Upper lobe of right lung (tissue), 1 donor: ENCODE measurements at regions not wholly inside any gene's neighbourhood (a gene's known extent, or its start where the extent isn't known, plus 50 kb on each side); places are given as distances from the start of the nearest gene placed in this dataset.

Source experiments
- ATAC-seq: fragments of 200-7000 bp; cut with Tn5 transposase; one replicate; pipeline ENCODE4 v1.9.1; 2020; ENCODE audit warnings: mild to moderate bottlenecking, moderate library complexity
- DNase-seq: peaks from one replicate; pipeline ENCODE4 v3.0.0-alpha.2; 2020
- H3K27ac ChIP-seq: fragments of 200-600 bp; one replicate; pipeline ENCODE4 v1.8.0; 2022
- H3K27me3 ChIP-seq: fragments of 200-600 bp; one replicate; pipeline ENCODE4 v1.8.0; 2022; ENCODE audit warnings: mild to moderate bottlenecking
- H3K36me3 ChIP-seq: fragments of 200-600 bp; one replicate; pipeline ENCODE4 v1.8.0; 2022
- H3K4me1 ChIP-seq: fragments of 200-600 bp; one replicate; pipeline ENCODE4 v1.8.0; 2022
- H3K4me3 ChIP-seq: fragments of 200-600 bp; one replicate; pipeline ENCODE4 v1.8.0; 2022; ENCODE audit warnings: mild to moderate bottlenecking
- H3K9me3 ChIP-seq: fragments of 200-600 bp; one replicate; pipeline ENCODE4 v1.8.0; 2022
- intact Hi-C: fragments of 100-400 bp; cut with DNase I; formaldehyde crosslinking; loops from one replicate; pipeline ENCODE4 v1.11.0; 2022
- TF ChIP-seq, protein P1 (sequence below): fragments of 200-600 bp; IDR thresholded peaks from one replicate; pipeline ENCODE4 v1.8.0; 2022; ENCODE audit warnings: antibody characterized with exemption
- donor health status: DM: no; HTN: yes; CAD: no; lungs with severe emphysema.

DNA sequence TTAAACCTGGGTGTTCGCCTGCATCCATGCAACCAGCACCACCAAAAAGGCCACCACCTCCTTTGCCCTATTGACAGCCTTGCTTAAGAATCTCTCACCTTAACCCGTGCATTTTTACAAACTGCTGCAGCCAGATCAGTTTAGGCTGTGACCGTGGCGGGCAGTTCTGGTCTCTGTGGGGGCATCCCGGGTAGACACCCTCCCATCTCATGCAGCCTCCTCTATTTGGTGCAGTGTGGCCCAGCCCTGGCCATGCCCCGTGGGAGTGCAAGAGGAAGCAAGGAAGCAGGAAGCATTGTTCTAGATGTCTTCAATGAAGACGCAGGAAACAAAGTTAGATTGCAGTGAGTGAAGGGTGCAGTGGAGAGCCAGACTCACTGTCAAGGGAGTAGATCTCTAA, 108.8 kb upstream of the MVB12B start:
- Histone ChIP-seq H3K36me3 (no peaks in the 10 kb centered on the region), H3K9me3 (no peaks in the 10 kb centered on the region), H3K4me3 (no peak overlapping the region), H3K27me3 (peaks cover 46% of the 10 kb centered on the region), H3K27ac (no peak overlapping the region), H3K4me1 (no peaks in the 10 kb centered on the region)
- intact Hi-C loops, result no loop called here
- no peak for ATAC-seq
- DNase-seq, result no peak
- TF ChIP-seq, protein P1, sequence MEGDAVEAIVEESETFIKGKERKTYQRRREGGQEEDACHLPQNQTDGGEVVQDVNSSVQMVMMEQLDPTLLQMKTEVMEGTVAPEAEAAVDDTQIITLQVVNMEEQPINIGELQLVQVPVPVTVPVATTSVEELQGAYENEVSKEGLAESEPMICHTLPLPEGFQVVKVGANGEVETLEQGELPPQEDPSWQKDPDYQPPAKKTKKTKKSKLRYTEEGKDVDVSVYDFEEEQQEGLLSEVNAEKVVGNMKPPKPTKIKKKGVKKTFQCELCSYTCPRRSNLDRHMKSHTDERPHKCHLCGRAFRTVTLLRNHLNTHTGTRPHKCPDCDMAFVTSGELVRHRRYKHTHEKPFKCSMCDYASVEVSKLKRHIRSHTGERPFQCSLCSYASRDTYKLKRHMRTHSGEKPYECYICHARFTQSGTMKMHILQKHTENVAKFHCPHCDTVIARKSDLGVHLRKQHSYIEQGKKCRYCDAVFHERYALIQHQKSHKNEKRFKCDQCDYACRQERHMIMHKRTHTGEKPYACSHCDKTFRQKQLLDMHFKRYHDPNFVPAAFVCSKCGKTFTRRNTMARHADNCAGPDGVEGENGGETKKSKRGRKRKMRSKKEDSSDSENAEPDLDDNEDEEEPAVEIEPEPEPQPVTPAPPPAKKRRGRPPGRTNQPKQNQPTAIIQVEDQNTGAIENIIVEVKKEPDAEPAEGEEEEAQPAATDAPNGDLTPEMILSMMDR, result no peak

DNA sequence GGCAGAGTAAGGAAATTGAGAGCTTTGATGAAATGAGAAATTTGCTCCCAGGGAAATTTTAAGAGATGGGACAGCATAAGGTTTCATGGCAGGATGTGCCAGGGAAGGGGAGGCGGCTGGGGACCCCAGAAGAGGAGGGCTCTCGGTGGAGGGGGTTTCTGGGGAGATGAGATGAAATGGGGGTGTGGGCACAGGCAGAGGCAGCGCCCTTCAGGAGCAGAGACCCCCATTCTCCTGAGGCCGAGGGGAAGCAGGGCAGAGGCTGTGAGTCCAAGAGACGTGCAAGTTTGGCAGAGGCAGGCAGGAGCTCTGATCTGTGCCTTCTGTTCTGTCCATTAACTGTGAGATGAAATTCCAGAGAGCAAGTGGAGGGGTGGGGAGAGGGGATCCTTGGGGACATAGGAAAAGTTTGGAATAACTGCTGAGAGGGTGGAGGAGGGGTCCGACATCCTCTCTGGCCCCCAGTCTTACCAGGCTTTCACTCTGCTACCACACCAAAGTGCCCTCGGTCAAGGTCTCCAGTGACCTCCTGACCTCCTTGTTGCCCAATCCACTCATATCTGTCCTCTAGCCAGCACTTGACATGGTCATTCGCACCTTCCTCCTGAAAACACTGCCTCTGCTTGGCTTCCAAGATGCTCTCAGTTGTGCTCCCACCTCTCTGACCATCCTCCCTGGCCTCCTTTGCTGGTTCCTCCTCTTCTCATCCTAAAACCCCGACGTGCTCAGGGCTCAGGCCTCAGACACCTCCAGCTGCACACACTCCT, 108.1 kb upstream of the MVB12B start:
- Histone ChIP-seq H3K27ac (no peak overlapping the region), H3K9me3 (no peaks in the 10 kb centered on the region), H3K36me3 (no peaks in the 10 kb centered on the region), H3K4me1 (no peaks in the 10 kb centered on the region), H3K27me3 (peaks cover 48% of the 10 kb centered on the region), H3K4me3 (no peak overlapping the region)
- no peak for ATAC-seq
- no peak for DNase-seq
- intact Hi-C loops, result no loop called here
- TF ChIP-seq, protein P1, result no peak

DNA sequence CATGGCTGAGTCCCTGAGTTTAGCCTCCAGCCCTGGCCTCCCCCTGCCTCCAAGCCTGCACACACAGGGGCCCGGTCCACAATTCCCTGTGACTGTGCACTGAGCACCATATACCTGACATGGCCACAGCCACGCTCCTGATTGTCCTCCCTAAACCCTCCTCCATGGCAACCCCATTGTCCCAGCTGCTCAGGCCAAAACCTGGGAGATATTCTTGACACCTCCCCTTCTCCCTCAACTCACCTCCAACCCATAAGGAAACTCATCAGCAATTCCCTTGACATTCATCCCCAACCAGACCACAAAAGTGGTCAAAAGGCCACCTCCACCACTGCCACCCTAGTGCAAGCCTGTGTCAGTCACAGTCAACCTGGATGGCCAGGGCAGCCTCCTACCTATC, 107.5 kb upstream of the MVB12B start:
- intact Hi-C loops, result no loop called here
- H3K27me3 ChIP-seq, result peaks cover 49% of the 10 kb centered on the region
- ATAC-seq, result no peak

DNA sequence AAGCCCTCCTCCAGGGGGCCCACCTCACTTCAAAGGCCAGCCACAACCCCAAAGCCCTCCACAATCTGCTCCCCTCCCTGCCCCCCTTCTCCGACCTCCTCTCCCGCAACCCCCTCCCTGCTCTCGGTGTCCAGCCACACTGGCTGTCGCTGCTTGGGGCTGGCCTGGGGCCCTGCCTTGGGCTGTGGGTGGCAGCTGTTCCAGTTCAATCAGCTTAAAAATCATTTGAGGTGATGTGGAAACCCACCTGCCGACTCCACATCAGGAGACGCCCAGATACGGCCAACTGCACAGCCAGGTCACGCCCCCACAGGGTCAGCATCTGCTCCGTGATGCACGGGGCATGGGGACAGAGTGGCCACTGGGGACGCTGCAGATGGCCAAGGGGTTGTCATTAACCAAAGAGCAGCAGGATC, 107.0 kb upstream of the MVB12B start:
- ATAC-seq (no peak), DNase-seq (no peak)
- no peaks in the 10 kb centered on the region for H3K36me3 ChIP-seq
- intact Hi-C loops, result no loop called here
- no peak overlapping the region for H3K4me3 ChIP-seq
- H3K27me3 ChIP-seq, result peaks cover 53% of the 10 kb centered on the region
- no peak overlapping the region for H3K27ac ChIP-seq
- no peaks in the 10 kb centered on the region for H3K9me3 ChIP-seq
- TF ChIP-seq, protein P1, result no peak
- no peaks in the 10 kb centered on the region for H3K4me1 ChIP-seq

More for the DNA sequence above, 107.5 kb upstream of the MVB12B start:
- H3K27ac ChIP-seq, result no peak overlapping the region
- H3K4me3 ChIP-seq, result no peak overlapping the region
- DNase-seq, result no peak
- no peaks in the 10 kb centered on the region for H3K36me3 ChIP-seq
- TF ChIP-seq, protein P1, result no peak
- H3K9me3 ChIP-seq, result no peaks in the 10 kb centered on the region
- no peaks in the 10 kb centered on the region for H3K4me1 ChIP-seq

DNA sequence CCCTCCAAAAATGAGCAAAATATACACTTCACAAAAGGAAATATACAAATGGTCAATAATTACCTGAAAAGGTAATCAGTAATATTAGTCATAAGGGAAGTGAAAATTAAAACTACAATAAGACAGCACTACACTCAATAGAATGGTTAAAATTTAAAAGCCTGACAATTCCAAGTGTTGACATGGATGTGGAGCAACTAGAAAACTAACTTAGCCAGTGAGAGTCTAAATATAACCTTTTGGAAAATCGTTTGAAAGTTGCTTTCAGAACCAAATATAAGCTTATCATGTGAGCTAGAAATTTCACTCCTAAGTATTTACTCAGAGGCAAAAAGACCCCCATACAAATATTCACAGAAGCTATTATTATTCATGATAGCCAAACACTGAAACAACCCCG, 105.1 kb upstream of the MVB12B start:
- TF ChIP-seq, protein P1, result no peak
- Histone ChIP-seq H3K4me1 (no peaks in the 10 kb centered on the region), H3K36me3 (no peaks in the 10 kb centered on the region), H3K27ac (no peak overlapping the region), H3K9me3 (no peaks in the 10 kb centered on the region), H3K4me3 (no peak overlapping the region), H3K27me3 (peaks cover 60% of the 10 kb centered on the region)
- intact Hi-C loops, result no loop called here
- ATAC-seq (no peak), DNase-seq (no peak)
